Choroid plexus epithelial cell (primary cell): ENCODE measurements at regions not wholly inside any gene's neighbourhood (a gene's known extent, or its start where the extent isn't known, plus 50 kb on each side); places are given as distances from the start of the nearest gene placed in this dataset.
"Not testable (repeated sequence)": the region's sequence is repeated elsewhere in the genome, so short reads cannot be mapped to it uniquely, and the experiment has no call there.

Source experiments
- DNase-seq: peaks from one replicate; pipeline ENCODE4 v3.0.0-alpha.2; 2010; ENCODE audit warnings: low read depth
- H3K4me3 ChIP-seq: 2 replicates; pipeline ENCODE4 v1.5.1; 2011; ENCODE audit warnings: low read depth, mild to moderate bottlenecking, control low read depth, low read length, moderate library complexity
- CTCF ChIP-seq: conservative IDR thresholded peaks from 2 replicates; pipeline ENCODE4 v1.5.1; 2011; ENCODE audit warnings: low read depth, mild to moderate bottlenecking, control low read depth, inconsistent platforms, low read length, moderate library complexity

- H3K4me3 ChIP-seq, result no peak overlapping the region
- no peak for TF ChIP-seq CTCF
- DNase-seq, result no peak
These were observed 757.7 kb upstream of the SEMA6A start for GRCh38 chr5:117332341-117332740.

- TF ChIP-seq CTCF, result no peak
- H3K4me3 ChIP-seq, result no peak overlapping the region
These were observed 752.9 kb upstream of the SEMA6A start for GRCh38 chr5:117327511-117327910.

GRCh38 chr5:117326997-117327396, 752.4 kb upstream of the SEMA6A start:
- no peak for TF ChIP-seq CTCF
- H3K4me3 ChIP-seq, result no peak overlapping the region
- DNase-seq, result no peak

More at GRCh38 chr5:117327511-117327910, 752.9 kb upstream of the SEMA6A start:
- no peak for DNase-seq

GRCh38 chr5:117318528-117318927, 743.9 kb upstream of the SEMA6A start:
- DNase-seq, result no peak
- no peak for TF ChIP-seq CTCF

GRCh38 chr5:117315170-117315569, 740.5 kb upstream of the SEMA6A start:
- TF ChIP-seq CTCF, result no peak
- no peak overlapping the region for H3K4me3 ChIP-seq
- DNase-seq, result no peak

More at GRCh38 chr5:117318528-117318927, 743.9 kb upstream of the SEMA6A start:
- H3K4me3 ChIP-seq, result no peak overlapping the region

- H3K4me3 ChIP-seq, DNase-seq: not testable (repeated sequence)
These were observed 730.0 kb upstream of the SEMA6A start for GRCh38 chr5:117304512-117305107.

GRCh38 chr5:117302949-117303348, 728.3 kb upstream of the SEMA6A start:
- H3K4me3 ChIP-seq, result no peak overlapping the region
- DNase-seq, result peak; percentile 42
- no peak for TF ChIP-seq CTCF

GRCh38 chr5:117302473-117302872, 727.9 kb upstream of the SEMA6A start:
- no peak overlapping the region for H3K4me3 ChIP-seq
- no peak for DNase-seq
- TF ChIP-seq CTCF, result no peak
